HuH-7 (cell line): ENCODE measurements at regions not wholly inside any gene's neighbourhood (a gene's known extent, or its start where the extent isn't known, plus 50 kb on each side); places are given as distances from the start of the nearest gene placed in this dataset.
"Not testable (repeated sequence)": the region's sequence is repeated elsewhere in the genome, so short reads cannot be mapped to it uniquely, and the experiment has no call there.

Source experiments
- DNase-seq: peaks from one replicate; pipeline ENCODE4 v3.0.0; 2011; ENCODE audit warnings: low spot score

- DNase-seq: no peak
Measured at GRCh38 chr12:31820832-31821231, 92.0 kb upstream of the AMN1 start.

GRCh38 chr12:31819427-31819826, 90.6 kb upstream of the AMN1 start:
- no peak for DNase-seq

DNA sequence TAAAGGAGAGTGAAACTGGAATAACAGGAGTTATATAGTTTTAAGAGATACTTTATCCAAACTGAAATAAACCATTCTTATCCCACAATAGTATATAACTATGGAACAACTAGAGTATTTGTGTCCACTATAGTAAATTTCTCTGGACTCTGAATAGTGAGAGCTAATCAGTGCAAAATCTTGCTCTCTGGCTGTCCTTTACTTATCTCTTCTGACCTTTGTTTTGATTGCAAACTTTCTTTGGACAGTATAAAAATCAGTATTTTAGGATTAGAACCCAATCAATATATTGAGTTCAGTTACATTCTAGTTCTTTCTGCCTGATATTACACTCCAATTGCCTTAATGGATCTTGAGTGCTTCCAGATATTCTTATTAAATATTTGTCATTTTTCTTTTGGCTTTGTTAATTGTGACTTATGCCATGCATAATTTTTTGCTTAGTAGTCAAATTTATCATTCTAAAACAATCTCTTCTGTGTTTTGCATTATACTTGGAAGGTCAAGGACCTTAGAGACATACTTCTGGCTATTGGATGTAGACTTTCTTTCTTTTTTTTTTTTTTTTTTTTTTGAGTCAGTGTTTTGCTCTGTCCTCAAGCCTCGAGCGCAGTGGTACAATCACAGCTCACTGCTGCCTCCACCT, 89.9 kb upstream of the AMN1 start:
- no peak for DNase-seq

- no peak for DNase-seq
Measured at GRCh38 chr12:31817120-31817519, 88.3 kb upstream of the AMN1 start.

- peak; percentile 71 for DNase-seq
Measured at GRCh38 chr12:31815096-31815495, 86.3 kb upstream of the AMN1 start.

GRCh38 chr12:31813305-31813704, 84.5 kb upstream of the AMN1 start:
- DNase-seq: peak; percentile 52

DNA sequence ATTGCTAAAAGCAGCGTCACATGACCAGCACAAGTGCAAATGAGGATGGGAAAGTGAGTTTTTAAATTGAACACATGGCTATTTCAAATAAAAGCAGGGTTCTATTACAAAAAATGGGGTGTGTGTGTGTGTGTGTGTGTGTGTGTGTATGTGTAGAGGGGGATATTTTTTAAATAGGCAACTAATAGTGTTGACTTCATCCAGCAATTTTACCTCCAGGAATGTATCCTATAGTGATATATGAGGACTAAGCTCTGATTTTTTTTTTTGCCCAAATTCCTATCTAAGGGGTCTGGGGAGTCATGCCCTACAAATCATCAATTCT, 78.9 kb upstream of the AMN1 start:
- DNase-seq: no peak

DNA sequence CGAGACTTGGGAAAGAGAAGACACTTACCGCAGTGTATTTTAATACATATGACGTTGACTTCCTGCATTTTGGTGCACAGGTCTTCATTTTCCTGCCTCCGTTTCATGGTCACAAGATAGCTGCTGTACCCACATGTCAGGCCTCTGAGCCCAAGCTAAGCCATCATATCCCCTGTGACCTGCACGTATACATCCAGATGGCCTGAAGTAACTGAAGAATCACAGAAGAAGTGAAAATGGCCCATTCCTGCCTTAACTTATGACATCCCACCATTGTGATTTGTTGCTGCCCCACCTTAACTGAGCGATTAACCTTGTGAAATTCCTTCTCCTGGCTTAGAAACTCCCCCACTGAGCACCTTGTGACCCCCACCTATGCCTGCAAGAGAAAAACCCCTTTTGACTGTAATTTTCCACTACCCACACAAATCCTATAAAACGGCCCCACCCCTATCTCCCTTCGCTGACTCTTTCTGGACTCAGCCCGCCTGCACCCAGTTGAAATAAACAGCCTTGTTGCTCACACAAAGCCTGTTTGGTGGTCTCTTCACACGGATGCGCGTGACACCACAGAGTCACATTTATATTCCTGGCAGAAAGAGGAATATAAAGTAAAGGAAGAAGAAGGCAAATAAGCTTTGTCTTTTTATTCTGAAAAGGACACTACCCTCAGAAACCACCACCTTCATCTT, 78.4 kb upstream of the AMN1 start:
- not testable (repeated sequence) for DNase-seq

DNA sequence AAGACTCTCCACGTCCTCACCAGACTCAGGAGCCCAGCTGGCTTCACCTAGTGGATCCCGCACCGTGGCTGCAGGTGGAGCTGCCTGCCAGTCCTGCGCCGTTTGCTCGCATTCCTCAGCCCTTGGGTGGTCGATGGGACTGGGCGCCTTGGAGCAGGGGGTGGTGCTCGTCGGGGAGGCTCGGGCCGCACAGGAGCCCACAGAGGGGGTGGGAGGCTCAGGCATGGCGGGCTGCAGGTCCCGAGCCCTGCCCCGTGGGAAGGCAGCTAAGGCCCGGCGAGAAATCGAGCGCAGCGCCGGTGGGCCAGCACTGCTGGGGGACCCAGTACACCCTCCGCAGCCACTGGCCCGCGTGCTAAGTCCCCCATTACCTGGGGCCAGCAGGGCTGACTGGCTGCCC, 76.9 kb upstream of the AMN1 start:
- DNase-seq: not testable (repeated sequence)

DNA sequence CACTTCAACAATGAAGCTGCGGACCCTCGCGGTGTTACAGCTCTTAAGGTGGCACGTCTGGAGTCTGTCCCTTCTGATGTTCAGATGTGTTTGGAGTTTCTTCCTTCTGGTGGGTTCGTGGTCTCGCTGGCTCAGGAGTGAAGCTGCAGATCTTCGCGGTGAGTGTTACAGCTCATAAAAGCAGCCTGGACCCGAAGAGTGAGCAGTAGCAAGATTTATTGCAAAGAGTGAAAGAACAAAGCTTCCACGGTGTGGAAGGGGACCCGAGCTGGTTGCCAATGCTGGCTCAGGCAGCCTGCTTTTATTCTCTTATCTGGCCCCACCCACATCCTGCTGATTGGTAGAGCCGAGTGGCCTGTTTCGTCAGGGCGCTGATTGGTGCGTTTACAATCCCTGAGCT, 75.9 kb upstream of the AMN1 start:
- DNase-seq: not testable (repeated sequence)

DNA sequence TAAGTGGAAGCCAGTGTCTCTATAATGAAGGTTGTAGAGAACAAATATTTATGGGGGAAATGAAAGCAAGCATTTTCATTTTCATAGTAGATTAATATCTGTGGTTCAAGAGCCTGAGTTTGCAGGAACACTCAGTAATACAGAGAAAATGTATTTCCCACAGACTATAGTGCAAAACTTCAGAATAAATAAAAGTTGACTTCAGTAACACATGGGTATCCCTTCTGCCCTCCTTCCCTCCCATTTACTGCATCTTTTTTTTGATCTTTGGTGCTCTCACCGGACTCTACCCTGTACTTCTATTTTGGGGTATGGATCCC, 75.3 kb upstream of the AMN1 start:
- no peak for DNase-seq

- DNase-seq: no peak
Measured at GRCh38 chr12:31803306-31804184, 74.7 kb upstream of the AMN1 start.

DNA sequence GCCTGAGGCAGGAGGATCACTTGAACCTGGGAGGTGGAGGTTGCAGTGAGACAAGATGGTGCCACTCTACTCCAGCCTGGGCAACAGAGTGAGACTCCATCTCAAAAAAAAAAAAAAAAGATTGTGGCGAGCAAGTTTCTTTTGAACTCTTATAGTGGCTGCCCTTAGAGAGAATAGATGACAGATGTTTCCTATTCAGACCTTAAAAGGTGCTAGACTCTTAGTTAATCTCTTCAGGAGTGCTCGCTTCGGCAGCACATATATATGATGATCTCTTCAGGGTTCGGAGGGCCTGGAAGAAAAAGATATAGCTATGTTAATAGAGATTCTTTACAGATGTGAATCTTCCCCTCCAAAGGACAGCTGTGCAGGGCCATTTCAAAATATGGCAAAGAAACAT, 73.1 kb upstream of the AMN1 start:
- DNase-seq: no peak

- DNase-seq: no peak
Measured at GRCh38 chr12:31797230-31797872, 68.5 kb upstream of the AMN1 start.

DNA sequence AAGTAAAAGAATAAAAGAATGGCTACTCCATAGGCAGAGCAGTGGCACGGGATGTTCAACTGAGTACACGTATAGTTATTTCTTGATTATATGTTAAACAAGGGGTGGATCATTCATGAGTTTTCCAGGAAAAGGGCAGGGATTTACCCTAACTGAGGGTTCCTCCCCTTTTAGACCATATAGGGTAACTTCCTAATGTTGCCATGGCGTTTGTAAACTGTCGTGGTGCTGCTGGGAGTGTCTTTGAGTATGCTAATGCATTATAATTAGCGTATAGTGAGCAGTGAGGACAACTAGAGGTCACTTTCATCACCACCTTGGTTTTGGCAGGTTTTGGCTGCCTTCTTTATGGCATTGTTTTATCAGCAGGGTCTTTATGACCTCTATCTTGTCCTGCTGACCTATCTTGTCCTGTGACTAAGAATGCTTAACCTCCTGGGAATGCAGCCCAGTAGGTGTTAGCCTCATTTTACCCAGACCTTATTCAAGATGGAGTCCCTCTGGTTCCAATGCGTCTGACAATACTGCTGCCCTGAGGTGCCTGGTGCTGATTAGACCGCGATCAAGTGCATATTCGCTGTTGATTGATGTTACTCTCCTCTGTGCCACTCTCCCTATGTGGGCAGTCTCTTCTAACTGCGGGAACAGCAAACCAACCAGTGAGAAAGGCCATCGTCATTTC, 67.6 kb upstream of the AMN1 start:
- no peak for DNase-seq

GRCh38 chr12:31794745-31795144, 65.9 kb upstream of the AMN1 start:
- DNase-seq: no peak

DNA sequence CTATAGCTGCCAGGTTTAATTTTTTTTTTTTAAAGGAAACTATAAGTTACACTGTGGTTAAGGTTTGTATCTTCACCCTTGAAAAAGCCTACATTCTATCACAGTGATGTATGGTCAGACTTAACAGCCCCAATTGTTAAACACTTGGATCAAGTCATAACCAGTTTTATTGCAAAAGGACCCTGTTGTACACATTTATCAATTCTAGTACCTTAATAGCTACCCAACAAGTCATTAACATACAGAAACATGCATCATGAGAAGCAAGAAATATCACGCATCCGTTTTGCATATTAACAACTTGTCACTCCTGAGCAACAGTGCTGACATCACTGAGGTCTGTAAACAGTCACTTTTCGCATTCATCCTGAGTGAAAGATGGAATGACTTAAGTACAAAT, 62.4 kb upstream of the AMN1 start:
- not testable (repeated sequence) for DNase-seq

- no peak for DNase-seq
Measured at GRCh38 chr12:31790759-31791158, 61.9 kb upstream of the AMN1 start.

DNA sequence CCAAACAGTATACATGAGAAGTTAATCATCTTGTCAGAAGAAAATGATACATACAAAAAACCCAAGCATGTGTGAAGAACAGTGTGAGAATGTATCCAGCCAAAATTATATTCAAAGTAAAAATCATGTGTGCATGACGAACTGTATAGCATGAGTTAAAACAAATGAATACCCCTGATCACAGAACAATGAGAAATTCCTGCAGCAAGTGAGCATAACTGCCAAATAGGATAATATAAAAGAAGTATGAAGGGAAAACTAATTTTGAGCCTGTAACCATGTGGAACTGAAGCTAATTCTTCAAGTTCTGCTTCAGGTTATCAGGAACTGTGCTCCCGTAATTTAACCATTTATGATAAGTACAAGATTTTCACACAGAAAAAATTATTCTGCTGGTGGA, 56.5 kb upstream of the AMN1 start:
- DNase-seq: no peak

DNA sequence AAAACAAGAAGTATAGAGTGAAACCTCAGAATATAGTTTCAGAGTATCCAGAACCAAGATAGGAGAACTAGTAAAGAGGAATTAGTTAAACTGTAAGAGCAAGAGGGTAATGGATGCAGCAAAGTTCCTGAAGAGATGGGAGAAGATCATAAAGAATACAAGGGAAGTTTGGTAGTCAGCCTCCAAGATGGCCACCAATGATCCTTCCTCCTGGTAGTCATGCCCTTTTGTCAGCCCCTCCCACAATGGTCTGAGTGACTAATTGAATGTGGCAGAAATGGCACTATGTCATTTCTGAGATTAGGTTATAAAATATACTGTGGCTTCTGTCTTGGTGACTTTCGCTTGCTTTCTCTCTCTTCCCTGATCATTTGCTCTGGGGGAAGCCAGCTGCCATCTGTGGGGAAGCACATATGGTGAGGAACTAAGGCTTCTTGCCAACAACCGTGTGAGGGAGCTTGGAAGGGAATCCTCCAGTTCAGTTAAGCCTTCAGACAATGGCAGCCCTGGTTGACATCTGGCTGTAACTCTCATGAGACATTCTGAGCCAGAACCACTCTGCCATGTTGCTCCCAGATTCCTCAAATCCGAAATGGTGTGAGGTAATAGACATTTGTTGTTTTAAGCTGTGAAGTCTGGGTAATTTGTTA, 55.3 kb upstream of the AMN1 start:
- DNase-seq: no peak

DNA sequence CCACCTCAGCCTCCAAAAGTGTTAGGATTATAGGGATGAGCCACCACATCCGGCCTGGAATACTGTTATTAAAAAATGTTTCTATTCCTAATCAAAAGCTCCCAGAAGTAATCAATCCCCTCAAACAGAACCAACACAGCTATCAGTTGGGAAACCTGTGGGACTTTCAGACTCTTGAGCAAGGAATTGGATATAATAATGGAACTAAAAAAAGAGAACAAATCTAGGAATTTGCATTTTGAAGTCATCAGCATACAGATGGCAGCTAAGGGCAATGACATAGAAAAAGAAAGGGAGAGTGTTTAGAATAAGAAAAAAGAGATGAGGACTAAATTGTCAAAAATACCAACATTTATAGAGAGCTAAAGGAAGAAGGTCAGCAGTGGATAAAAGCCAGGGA, 54.7 kb upstream of the AMN1 start:
- no peak for DNase-seq
